Transverse colon (tissue), 1 donor: ENCODE measurements at regions not wholly inside any gene's neighbourhood (a gene's known extent, or its start where the extent isn't known, plus 50 kb on each side); places are given as distances from the start of the nearest gene placed in this dataset.

Experiments
- EP300 ChIP-seq: sonication (generic); formaldehyde crosslinking; IDR thresholded peaks from one replicate; pipeline ENCODE4 v1.6.1; 2017; ENCODE audit warnings: antibody characterized with exemption, low read depth
- POLR2A ChIP-seq: fragments of 450-650 bp; IDR thresholded peaks from one replicate; pipeline ENCODE4 v1.6.1; 2016; ENCODE audit warnings: antibody characterized with exemption, mild to moderate bottlenecking, moderate library complexity

DNA sequence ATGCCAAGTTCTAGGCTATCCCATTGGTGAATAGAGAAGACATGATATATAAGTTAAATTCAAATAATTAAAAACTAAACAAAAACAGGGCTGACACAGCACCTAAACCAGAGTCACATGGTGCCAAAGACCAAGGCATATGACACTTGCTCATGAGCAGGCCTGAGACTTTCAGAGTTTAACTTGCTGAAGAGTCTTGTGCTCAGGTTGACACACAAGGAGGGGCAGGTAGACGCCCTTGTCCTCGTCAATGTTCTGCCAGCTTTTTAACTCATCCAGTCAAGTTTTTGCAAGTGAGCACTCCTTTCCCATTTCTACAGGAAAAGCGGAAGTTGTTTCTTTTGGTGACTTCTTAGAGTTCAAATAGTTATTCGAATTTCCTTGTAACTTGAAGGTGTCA is 289.7 kb downstream of the CYRIA start:
- TF ChIP-seq EP300 (no peak), POLR2A (no peak)
